Activated naive CD4-positive, alpha-beta T cell treated with anti-CD3 and anti-CD28 coated beads, Interleukin-2, amount 50 U/mL, for 16 hours (primary cell): ENCODE measurements at regions not wholly inside any gene's neighbourhood (a gene's known extent, or its start where the extent isn't known, plus 50 kb on each side); places are given as distances from the start of the nearest gene placed in this dataset.
"Not testable (repeated sequence)": the region's sequence is repeated elsewhere in the genome, so short reads cannot be mapped to it uniquely, and the experiment has no call there.

Experiments
- DNase-seq: peaks from one replicate; pipeline ENCODE4 v3.0.0-alpha.2; 2020

- DNase-seq = no peak
These were observed 775.6 kb downstream of the LTN1 start for GRCh38 chr21:28216976-28217523.

GRCh38 chr21:28215214-28215954 lies 777.3 kb downstream of the LTN1 start:
- DNase-seq = no peak

- no peak for DNase-seq
These were observed 777.9 kb downstream of the LTN1 start for GRCh38 chr21:28214786-28215185.

GRCh38 chr21:28213261-28213660 lies 779.4 kb downstream of the LTN1 start:
- no peak for DNase-seq

- DNase-seq = no peak
These were observed 780.6 kb downstream of the LTN1 start for GRCh38 chr21:28212061-28212460.

- no peak for DNase-seq
These were observed 785.1 kb downstream of the LTN1 start for GRCh38 chr21:28207436-28208173.

- no peak for DNase-seq
These were observed 792.0 kb downstream of the LTN1 start for GRCh38 chr21:28200726-28201125.

GRCh38 chr21:28196981-28197380 lies 795.7 kb downstream of the LTN1 start:
- DNase-seq = no peak

GRCh38 chr21:28193189-28193588 lies 799.5 kb downstream of the LTN1 start:
- DNase-seq = no peak

- no peak for DNase-seq
These were observed 806.1 kb downstream of the LTN1 start for GRCh38 chr21:28186604-28187003.

GRCh38 chr21:28181730-28182129 lies 810.9 kb downstream of the LTN1 start:
- DNase-seq = no peak

- DNase-seq = no peak
These were observed 813.5 kb downstream of the LTN1 start for GRCh38 chr21:28179136-28179535.

GRCh38 chr21:28177124-28177523 lies 815.6 kb downstream of the LTN1 start:
- no peak for DNase-seq

GRCh38 chr21:28174701-28175100 lies 818.0 kb downstream of the LTN1 start:
- DNase-seq = no peak

- DNase-seq = no peak
These were observed 818.7 kb downstream of the LTN1 start for GRCh38 chr21:28174006-28174405.

GRCh38 chr21:28172376-28172775 lies 820.3 kb downstream of the LTN1 start:
- no peak for DNase-seq

- DNase-seq = no peak
These were observed 825.3 kb downstream of the LTN1 start for GRCh38 chr21:28167366-28167765.

- DNase-seq = not testable (repeated sequence)
These were observed 828.2 kb downstream of the LTN1 start for GRCh38 chr21:28164519-28164918.

- DNase-seq = not testable (repeated sequence)
These were observed 830.6 kb downstream of the LTN1 start for GRCh38 chr21:28162052-28162451.

GRCh38 chr21:28160378-28160777 lies 832.3 kb downstream of the LTN1 start:
- DNase-seq = no peak

GRCh38 chr21:28159396-28159795 lies 833.3 kb downstream of the LTN1 start:
- DNase-seq = no peak

- no peak for DNase-seq
These were observed 836.1 kb downstream of the LTN1 start for GRCh38 chr21:28156590-28156989.

GRCh38 chr21:28154121-28154520 lies 838.6 kb downstream of the LTN1 start:
- DNase-seq = no peak

- no peak for DNase-seq
These were observed 839.9 kb downstream of the LTN1 start for GRCh38 chr21:28152732-28153131.
